ENCODE measurements at regions not wholly inside any gene's neighbourhood (a gene's known extent, or its start where the extent isn't known, plus 50 kb on each side); places are given as distances from the start of the nearest gene placed in this dataset.

DNA sequence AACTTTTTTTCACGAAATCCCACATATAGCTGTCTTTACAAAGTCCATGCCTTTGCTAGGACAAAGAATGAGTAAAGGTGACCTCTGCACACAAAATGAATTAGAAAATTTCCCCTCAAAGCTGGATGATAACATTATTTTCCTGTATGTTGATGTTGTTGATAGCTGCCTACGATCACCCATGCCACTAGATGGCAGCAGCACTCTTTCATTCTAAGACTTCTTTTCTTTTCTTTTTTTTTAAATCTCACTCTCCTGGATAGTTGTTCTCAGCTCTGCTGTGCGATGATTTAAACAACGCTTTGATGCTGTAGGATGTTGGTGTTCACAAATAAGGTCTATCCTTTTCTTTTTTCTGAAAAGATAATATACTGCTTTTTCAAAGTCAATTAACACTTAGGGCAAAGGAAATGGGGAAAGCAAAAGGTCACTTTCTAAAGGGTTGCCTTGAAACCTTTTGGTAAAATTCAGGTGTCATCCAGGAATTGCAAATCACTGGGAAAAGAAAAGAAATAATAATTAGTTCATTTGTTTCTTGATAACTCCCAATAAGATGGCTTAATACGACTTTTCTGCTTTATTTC is 266.8 kb downstream of the C4orf33 start (continued):
- no peak for TF ChIP-seq ZNF37A (tag by site-specific recombination; IDR thresholded peaks at IDR 0.05)
- 0 out of 2 replicates have a peak, but pooled peaks have one; percentile 51 for TF ChIP-seq ZNF362 (tag by site-specific recombination; IDR thresholded peaks at IDR 0.05)
- peak; percentile 87 for TF ChIP-seq ZNF654 (tag by site-specific recombination; IDR thresholded peaks at IDR 0.05; ENCODE audit: low read depth)
- no peak for TF ChIP-seq ZSCAN30 (tag by site-specific recombination; IDR thresholded peaks at IDR 0.05)
- no peak for TF ChIP-seq ZFP41 (tag by site-specific recombination; IDR thresholded peaks at IDR 0.05; ENCODE audit: borderline replicate concordance)
- TF ChIP-seq, protein P1, sequence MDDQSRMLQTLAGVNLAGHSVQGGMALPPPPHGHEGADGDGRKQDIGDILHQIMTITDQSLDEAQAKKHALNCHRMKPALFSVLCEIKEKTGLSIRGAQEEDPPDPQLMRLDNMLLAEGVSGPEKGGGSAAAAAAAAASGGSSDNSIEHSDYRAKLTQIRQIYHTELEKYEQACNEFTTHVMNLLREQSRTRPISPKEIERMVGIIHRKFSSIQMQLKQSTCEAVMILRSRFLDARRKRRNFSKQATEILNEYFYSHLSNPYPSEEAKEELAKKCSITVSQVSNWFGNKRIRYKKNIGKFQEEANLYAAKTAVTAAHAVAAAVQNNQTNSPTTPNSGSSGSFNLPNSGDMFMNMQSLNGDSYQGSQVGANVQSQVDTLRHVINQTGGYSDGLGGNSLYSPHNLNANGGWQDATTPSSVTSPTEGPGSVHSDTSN (CRISPR knock-in tag; IDR thresholded peaks at IDR 0.05), result no peak
- TF ChIP-seq BCL6B (tag by site-specific recombination; IDR thresholded peaks at IDR 0.05), result no peak

DNA sequence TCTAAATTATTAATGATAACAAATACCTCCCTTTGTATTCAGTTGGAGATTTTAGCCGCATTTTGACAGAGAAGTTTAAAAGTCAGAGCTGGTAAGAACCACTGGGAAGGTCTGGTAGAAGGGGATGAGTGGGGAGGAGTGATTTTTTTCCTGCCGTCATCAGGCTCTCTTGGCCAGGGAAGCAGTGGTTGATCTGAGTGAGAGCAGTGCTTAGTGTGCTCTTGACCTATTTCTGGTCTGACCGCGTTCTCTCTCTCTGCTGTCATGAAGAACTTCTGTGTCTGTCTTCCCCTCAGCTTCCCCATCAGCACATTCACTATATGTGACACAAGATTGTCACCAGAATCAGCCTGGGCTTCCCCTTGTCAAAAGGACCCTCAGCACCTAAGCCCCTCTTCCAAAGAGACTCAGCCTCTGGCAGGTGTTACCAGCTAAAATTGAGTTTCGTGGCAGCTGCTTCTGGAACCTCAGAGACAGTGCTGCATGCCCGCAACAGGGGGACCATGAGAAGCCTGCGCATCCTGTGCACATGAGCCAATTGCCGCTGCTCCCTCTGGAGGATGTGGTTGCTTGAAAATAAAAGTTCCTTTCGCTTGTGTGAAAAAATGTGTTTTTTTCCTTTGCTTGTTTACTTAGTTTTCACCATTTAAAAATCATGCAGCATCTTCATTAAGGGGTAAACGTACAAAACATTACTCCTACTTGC is 268.9 kb downstream of the C4orf33 start:
- ChIA-PET CTCF (interaction anchor here (0.6 to 1.8 kb wide), 2 partner anchors 33 to 285 kb away, joined by 3 to 4 read pairs; no protein-coding TSS in a partner anchor), POLR2A (no interaction called here)
- H3K27ac ChIP-seq (ENCODE audit: extremely low read depth, low read depth, low read length), result no peak overlapping the region

More for the DNA sequence above, 268.9 kb downstream of the C4orf33 start:
- Histone ChIP-seq H3K4me1 (ENCODE audit: control insufficient read depth, insufficient read depth, low read length) (no peaks in the 10 kb centered on the region), H3K4me3 (ENCODE audit: low read depth, low read length) (no peak overlapping the region), H3K9me3 (ENCODE audit: control insufficient read depth, insufficient read depth, low read depth, low read length) (no peaks in the 10 kb centered on the region), H3K36me3 (ENCODE audit: control insufficient read depth in 2 of 2, insufficient read depth in 1 of 2, low read length in 2 of 2) (no peaks in the 10 kb centered on the region)
- no peak for TF ChIP-seq GLI4 (tag by site-specific recombination; IDR thresholded peaks at IDR 0.05)
- no peak for TF ChIP-seq REST (tag by site-specific recombination; IDR thresholded peaks at IDR 0.05)
- TF ChIP-seq, protein P2, sequence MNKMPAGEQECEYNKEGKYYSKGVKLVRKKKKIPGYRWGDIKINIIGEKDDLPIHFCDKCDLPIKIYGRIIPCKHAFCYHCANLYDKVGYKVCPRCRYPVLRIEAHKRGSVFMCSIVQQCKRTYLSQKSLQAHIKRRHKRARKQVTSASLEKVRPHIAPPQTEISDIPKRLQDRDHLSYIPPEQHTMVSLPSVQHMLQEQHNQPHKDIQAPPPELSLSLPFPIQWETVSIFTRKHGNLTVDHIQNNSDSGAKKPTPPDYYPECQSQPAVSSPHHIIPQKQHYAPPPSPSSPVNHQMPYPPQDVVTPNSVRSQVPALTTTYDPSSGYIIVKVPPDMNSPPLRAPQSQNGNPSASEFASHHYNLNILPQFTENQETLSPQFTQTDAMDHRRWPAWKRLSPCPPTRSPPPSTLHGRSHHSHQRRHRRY (tag by site-specific recombination; IDR thresholded peaks at IDR 0.05), result no peak
- TF ChIP-seq, protein P3, sequence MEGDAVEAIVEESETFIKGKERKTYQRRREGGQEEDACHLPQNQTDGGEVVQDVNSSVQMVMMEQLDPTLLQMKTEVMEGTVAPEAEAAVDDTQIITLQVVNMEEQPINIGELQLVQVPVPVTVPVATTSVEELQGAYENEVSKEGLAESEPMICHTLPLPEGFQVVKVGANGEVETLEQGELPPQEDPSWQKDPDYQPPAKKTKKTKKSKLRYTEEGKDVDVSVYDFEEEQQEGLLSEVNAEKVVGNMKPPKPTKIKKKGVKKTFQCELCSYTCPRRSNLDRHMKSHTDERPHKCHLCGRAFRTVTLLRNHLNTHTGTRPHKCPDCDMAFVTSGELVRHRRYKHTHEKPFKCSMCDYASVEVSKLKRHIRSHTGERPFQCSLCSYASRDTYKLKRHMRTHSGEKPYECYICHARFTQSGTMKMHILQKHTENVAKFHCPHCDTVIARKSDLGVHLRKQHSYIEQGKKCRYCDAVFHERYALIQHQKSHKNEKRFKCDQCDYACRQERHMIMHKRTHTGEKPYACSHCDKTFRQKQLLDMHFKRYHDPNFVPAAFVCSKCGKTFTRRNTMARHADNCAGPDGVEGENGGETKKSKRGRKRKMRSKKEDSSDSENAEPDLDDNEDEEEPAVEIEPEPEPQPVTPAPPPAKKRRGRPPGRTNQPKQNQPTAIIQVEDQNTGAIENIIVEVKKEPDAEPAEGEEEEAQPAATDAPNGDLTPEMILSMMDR (tag by site-specific recombination; IDR thresholded peaks at IDR 0.05), result no peak
- TF ChIP-seq YY1 (tag by site-specific recombination; IDR thresholded peaks at IDR 0.05), result no peak
- TF ChIP-seq ZNF560 (tag by site-specific recombination; IDR thresholded peaks at IDR 0.05; ENCODE audit: borderline replicate concordance), result no peak

Measured in HEK293 (cell line).